ENCODE measurements at regions not wholly inside any gene's neighbourhood (a gene's known extent, or its start where the extent isn't known, plus 50 kb on each side); places are given as distances from the start of the nearest gene placed in this dataset.

DNA sequence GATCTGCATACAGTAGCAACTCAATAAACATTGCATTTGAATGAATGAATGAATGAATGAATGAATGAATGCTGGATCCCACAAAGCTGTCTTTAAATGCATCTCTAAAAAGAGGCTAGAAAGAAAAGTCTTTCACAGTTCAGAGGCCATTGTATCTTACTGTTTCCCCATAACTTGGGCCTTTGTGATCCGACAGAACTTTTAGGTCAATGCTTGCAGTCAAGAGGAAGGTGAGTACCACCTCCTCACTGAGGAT, 119.9 kb upstream of the COPS8 start:
- TF ChIP-seq, protein P1, sequence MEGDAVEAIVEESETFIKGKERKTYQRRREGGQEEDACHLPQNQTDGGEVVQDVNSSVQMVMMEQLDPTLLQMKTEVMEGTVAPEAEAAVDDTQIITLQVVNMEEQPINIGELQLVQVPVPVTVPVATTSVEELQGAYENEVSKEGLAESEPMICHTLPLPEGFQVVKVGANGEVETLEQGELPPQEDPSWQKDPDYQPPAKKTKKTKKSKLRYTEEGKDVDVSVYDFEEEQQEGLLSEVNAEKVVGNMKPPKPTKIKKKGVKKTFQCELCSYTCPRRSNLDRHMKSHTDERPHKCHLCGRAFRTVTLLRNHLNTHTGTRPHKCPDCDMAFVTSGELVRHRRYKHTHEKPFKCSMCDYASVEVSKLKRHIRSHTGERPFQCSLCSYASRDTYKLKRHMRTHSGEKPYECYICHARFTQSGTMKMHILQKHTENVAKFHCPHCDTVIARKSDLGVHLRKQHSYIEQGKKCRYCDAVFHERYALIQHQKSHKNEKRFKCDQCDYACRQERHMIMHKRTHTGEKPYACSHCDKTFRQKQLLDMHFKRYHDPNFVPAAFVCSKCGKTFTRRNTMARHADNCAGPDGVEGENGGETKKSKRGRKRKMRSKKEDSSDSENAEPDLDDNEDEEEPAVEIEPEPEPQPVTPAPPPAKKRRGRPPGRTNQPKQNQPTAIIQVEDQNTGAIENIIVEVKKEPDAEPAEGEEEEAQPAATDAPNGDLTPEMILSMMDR (IDR thresholded peaks at IDR 0.05): no peak
- TF ChIP-seq EP300 (IDR thresholded peaks at IDR 0.05) (no peak), POLR2AphosphoS5 (IDR thresholded peaks at IDR 0.05) (no peak)
